ENCODE measurements at regions not wholly inside any gene's neighbourhood (a gene's known extent, or its start where the extent isn't known, plus 50 kb on each side); places are given as distances from the start of the nearest gene placed in this dataset.

DNA sequence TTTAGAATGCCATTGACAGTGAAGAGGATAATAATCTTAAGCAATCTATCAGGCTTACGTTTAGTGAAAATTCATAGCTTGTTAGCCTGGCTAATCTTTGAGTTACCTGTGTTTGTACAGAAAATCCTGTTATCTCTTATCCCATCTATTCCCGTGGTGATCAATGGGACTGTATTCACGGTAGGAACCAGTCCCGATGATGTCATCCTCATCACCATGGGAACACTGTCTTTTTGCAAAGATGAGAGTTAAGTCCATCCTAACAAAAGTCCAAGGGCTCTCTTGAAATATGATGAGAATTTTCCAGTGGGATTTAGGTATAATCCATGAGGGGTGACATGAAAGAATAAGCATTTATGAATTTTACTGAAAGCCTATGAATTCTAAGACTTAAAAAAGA lies 762.2 kb downstream of the ETS1 start:
- no peak overlapping the region for H3K4me2 ChIP-seq (ENCODE audit: control insufficient read depth, insufficient read depth)
- no peaks in the 10 kb centered on the region for H3K79me2 ChIP-seq (ENCODE audit: control insufficient read depth, insufficient read depth, low read length)
- no peaks in the 10 kb centered on the region for H3K36me3 ChIP-seq (ENCODE audit: control insufficient read depth in 2 of 2, insufficient read depth in 2 of 2, low read length in 1 of 2)
- intact Hi-C loops (cut with micrococcal nuclease; ENCODE audit: unreplicated experiment), result no loop called here
- no peak overlapping the region for H3K9ac ChIP-seq (ENCODE audit: control insufficient read depth, insufficient read depth, low read length)
- ATAC-seq (no peak), DNase-seq (ENCODE audit: low read depth, low spot score) (no peak), FAIRE-seq (no peak)
- no peaks in the 10 kb centered on the region for H3K4me1 ChIP-seq (ENCODE audit: control insufficient read depth, insufficient read depth, low read length)
- SMC1A ChIA-PET (ENCODE audit: uncharacterized antibody, unreplicated experiment), result no interaction called here
- H3K4me3 ChIP-seq, result no peak overlapping the region
- 3% methylated on average over 4 of the region's 4 CpGs for WGBS (ENCODE audit: insufficient coverage, insufficient replicate concordance, low lambda C conversion rate, missing lambda C conversion rate)
- H2AFZ ChIP-seq (ENCODE audit: control insufficient read depth, low read depth, low read length), result no peak overlapping the region
- POLR2A ChIA-PET, result no interaction called here
- TF ChIP-seq BCL11A (IDR thresholded peaks at IDR 0.05; ENCODE audit: low read depth, low read length), result no peak
- TF ChIP-seq, protein P1, sequence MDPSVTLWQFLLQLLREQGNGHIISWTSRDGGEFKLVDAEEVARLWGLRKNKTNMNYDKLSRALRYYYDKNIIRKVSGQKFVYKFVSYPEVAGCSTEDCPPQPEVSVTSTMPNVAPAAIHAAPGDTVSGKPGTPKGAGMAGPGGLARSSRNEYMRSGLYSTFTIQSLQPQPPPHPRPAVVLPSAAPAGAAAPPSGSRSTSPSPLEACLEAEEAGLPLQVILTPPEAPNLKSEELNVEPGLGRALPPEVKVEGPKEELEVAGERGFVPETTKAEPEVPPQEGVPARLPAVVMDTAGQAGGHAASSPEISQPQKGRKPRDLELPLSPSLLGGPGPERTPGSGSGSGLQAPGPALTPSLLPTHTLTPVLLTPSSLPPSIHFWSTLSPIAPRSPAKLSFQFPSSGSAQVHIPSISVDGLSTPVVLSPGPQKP (IDR thresholded peaks at IDR 0.05; ENCODE audit: low read depth, low read length), result no peak
- no peak for TF ChIP-seq EGR1 (IDR thresholded peaks at IDR 0.05; ENCODE audit: borderline replicate concordance in 1 of 2, low read depth in 2 of 2, low read length in 2 of 2)
- TF ChIP-seq CEBPB (IDR thresholded peaks at IDR 0.05; ENCODE audit: borderline replicate concordance in 1 of 2, low read depth in 2 of 2, low read length in 2 of 2), result no peak
- TF ChIP-seq STAT3 (IDR thresholded peaks at IDR 0.05; ENCODE audit: low read depth, low read length), result no peak
- no peak for TF ChIP-seq EZH2 (IDR thresholded peaks at IDR 0.05; ENCODE audit: borderline replicate concordance, control insufficient read depth, low read depth, low read length)
- TF ChIP-seq IKZF1 (conservative IDR thresholded peaks at IDR 0.05), result no peak
- no peak for TF ChIP-seq BACH1 (IDR thresholded peaks at IDR 0.05; ENCODE audit: borderline replicate concordance)
- no peak for TF ChIP-seq KAT2A (conservative IDR thresholded peaks at IDR 0.05; ENCODE audit: control insufficient read depth, low read depth, low read length)
- TF ChIP-seq NFYA (IDR thresholded peaks at IDR 0.05; ENCODE audit: borderline replicate concordance, low read depth, low read length), result no peak
- no peak for TF ChIP-seq NFXL1 (IDR thresholded peaks at IDR 0.05; ENCODE audit: borderline replicate concordance)
- no peak for TF ChIP-seq CREB1 (IDR thresholded peaks at IDR 0.05; ENCODE audit: low read depth)
- in situ Hi-C loops (cut with MboI), result no loop called here
- H4K20me1 ChIP-seq (ENCODE audit: control insufficient read depth, insufficient read depth), result no peaks in the 10 kb centered on the region
- H3K27me3 ChIP-seq (replicated peaks in 1 of 2; ENCODE audit: control insufficient read depth in 2 of 2, insufficient read depth in 2 of 2, low read length in 1 of 2), result no peaks in the 10 kb centered on the region
- no TSS peak for BruUV-seq (replicated peaks)
- H3K27ac ChIP-seq (ENCODE audit: control insufficient read depth, insufficient read depth), result no peak overlapping the region
- RAD21 ChIA-PET (ENCODE audit: unreplicated experiment), result no interaction called here
- CTCF ChIA-PET, result interaction anchor here (1.2 kb wide), 1 partner anchor 18 kb away, joined by 3 read pairs; no protein-coding TSS in a partner anchor
- no peaks in the 10 kb centered on the region for H3K9me3 ChIP-seq (replicated peaks; ENCODE audit: control insufficient read depth, insufficient read depth, low read length)

Measured in GM12878 (cell line).